NCI-H1694 treated with DMSO at 0.1 percent for 48 hours (cell line): ENCODE measurements at regions not wholly inside any gene's neighbourhood (a gene's known extent, or its start where the extent isn't known, plus 50 kb on each side); places are given as distances from the start of the nearest gene placed in this dataset.
"Not testable (repeated sequence)": the region's sequence is repeated elsewhere in the genome, so short reads cannot be mapped to it uniquely, and the experiment has no call there.

Experiments used
- DNase-seq: peaks from one replicate; lab custom pipeline; 2025; lab: John Stamatoyannopoulos, UW

DNA sequence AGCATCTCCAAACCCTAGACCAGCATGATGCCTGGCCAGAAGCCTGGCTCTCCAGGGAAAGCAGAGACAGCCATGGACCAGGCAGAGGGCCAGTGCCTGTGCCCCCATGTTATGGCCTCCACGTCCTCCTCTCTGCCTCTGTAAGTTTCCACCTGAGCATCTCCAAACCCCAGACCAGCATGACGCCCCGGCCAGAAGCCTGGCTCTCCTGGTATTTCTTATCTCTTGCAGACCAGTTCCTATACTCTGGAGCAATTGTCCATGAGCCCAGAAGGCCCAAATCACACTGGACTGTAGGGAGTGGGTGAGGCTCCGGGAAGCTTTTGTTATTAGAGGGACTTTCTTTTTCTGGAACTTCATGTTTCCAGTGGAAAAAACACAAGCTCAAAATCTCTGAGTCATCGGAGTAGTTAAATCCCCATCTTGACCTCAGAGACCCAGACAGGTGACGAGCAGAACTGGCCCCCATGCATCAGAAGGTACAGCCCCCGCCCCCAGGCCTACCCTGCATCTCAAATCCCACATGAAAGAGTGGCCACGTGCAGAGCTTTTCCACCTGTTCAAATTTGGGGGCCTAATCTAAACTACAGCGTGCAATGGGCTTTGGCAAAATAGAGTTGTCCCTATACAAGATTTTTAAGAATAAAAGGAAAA is 110.2 kb upstream of the FOXQ1 start:
- DNase-seq: no peak

DNA sequence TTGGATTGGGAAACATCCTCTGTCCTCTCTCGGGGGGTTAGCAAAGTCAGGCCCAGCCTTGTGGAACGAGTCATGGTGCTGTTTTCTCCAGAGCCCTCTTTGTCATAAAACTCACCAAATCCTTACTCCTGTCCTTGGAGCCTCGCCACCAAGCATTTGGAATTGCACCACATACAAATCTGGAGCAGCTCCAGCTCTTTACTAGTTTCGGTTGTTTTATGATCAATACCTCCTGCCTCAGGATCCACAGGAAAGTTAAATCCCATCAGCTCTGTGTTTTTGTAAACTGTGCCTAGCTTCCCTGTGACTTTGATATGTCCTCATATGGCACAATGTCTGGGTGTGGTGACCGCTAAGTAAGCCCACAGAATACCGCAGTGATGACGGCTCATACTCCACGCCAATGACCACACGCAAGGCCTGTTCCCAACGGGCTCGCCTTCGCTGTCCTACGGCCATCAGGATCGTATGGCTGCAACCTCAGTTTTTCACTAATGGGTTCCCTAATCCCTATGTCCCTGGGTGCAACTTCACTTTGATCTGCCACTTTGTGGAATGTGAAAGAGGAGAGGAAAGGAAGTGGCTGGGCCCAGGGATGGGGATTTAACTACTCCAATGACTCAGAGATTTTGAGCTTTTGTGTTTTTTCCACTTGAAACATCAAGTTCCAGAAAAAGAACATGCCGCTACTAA is 111.3 kb upstream of the FOXQ1 start:
- DNase-seq: no peak

DNA sequence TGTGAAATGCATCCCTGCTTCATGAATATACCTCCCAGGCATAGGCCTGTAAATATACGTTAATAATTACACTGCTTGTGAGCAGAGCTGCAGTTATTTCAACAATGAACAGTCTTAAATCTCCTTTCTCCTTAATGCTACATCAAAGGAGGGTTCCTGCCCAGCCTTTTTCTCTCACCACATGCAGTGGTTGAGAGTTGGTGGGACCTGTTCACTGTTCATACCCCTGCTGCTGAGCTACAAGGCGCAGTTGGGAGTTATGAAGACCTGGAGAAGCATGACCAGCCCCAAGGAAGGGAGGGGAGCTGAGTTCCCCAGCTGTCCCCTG is 111.9 kb upstream of the FOXQ1 start:
- no peak for DNase-seq

DNA sequence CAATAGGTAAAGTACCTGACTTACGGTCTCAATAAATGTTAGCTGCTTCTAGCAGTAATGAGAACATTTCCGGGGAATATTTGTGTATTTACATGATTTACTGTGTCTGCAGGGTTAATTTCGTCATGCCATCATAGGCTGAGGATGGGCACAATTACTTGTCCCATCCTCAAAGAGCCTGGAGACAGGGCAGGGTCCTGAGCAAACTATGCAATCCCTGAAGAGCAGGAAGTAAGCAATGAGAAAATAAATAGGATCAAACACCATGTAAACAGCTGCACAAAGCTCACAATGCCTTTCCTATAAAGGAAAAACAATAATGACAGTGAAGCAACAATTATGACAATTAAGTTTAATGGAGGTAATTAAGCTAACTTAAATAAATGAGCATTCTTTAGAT is 114.6 kb upstream of the FOXQ1 start:
- no peak for DNase-seq

DNA sequence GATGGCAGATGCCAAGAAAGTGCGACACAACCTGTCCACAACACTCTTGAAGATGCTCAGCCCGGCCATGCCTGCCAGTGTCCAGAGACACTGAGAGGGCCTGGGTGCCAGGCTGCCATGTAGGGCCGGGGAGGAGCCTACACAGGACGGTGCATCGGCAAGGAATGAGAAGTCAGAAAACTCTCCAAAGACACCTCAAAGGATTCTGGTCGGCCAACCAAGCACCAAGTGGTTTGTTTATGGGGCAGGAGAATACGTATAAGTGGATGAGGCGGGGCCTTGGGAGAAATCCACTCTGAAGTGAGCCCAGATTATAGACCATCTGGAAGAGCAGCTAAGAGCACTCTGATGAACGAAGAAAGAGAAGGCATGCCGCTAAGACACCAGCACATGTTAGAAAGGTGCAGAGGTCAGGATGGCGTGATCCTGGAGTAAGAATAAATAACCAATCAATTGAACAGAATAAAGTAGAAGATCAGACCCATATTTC is 120.7 kb upstream of the FOXQ1 start:
- DNase-seq: no peak

DNA sequence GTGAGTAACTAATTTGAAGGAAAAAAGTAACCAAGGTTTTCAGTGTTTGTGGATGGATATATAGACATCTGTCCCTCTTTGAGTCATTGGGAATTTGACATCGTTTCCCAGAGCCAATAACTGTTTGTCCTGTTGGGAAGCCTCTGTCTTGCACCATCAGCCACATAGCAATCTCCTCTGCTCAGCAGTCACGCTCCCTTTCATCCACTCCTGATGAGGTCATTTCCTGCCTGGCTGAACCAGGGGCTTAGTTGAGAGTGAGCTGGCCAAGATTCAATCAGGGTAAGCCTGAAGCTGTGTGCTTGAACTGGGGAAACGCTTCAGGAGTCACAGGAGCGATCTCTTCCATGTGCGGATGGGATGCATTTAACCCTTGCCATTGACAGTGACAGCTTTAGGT is 121.5 kb upstream of the FOXQ1 start:
- no peak for DNase-seq

DNA sequence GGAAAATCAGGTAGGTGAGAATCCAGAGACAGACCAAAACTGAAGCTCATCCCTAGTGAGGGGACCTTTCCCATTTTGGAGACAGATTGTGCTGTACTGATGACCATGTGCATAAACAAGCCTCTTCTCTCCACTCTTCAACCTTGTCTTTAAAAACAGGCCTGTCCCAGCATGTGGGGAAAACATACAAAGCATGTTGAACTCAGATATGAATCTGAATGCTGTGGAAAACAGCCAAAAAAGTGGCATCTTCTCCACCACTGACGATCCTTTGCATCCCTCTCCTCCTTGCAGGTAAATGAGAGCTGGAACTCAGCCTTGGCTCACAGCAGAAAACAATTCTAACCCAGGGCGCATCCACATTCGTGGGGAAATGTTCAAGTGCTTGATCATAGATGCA is 123.7 kb upstream of the FOXQ1 start:
- no peak for DNase-seq

DNA sequence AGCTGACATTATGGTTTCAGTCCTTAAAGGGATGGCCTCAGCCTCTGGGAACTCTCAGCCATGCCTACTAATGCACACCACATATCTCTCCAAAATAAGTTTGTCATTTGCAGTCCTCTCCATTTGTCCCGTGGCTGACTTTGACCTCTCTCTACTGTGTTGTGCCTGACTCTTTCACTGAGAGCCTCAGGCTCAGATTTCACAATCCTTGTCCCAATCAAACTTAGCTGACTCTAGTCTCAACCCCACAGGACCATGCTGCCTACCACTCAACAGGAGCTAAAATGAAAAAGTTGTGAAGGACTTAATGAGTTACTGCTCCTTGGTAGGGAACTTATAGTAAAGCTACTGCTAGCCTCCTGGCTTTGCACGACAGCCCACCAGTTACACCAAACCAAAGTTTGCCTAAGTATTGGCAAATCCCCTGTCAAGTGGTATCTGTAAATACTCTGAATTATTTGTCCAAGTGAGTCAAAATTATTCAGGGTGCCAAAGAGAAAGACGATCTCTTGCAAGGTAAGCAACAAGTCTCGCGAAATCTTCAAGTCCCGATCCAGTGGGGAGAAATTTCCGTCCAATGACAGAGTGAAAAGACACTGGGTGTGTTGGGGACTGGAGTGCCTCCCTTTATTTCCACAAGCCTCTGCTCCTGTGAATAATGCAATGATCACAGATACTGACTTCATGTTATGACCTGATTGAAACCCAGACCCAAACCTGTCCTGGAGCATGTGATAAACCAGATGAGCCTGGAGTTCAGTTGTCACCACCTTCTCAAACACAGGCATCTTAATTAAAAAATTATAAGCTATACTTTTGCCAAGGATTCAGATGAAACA is 124.4 kb upstream of the FOXQ1 start:
- DNase-seq: no peak

DNA sequence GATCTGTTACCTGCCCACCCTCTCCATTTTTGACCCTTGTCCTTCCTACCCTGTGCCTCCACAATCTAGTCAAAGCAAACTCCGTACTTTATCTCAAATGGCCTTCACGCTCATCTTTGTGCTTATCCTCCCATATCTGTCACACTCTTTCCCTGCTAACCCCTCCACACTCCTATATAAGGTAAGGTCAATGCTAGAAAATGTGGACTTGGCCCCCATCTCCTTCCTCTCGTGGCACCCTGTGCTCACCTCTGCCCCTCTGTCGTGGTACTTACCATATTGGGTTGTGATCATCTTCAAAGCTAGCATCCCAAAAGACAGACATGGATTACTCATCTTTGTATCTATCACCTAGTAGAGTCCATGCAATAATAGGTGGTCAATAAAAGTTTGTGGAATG is 127.6 kb upstream of the FOXQ1 start:
- DNase-seq: no peak

DNA sequence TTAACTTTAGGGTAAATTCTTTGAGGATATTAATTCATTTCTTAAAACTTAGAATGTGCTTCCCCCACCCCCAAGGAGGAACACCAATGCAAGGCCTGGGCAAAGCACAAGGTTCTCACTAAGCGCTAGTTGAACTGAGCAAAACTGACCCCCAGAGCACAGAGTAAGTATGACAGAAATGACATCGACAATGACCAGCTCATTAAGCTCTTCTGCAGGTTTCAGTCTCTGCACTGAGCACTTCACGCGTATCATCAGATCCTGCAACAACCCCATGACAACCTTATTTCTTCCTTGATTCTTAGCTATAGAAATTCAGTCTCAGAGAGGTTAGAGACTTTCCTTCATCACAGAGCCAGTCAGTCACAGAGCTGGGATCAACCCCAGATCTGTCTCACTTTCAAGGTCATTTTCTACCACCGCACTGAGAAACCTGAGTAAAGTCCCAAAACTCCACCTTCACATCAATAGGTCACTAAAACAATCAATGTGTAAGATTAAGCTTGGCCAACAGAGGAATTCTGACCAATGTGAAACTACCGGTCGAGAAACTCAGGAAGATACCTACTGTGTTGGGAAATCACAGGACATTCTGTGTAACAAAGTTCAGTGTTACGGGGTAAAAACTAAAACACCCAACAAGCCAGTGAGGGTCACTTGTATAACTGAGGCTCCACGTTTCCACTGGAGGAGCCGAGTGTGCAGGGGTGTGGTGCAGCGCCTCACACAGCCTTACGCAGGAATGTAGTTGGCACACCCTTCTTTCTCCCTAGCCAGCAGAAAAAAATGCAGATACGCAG is 129.0 kb upstream of the FOXQ1 start:
- no peak for DNase-seq

DNA sequence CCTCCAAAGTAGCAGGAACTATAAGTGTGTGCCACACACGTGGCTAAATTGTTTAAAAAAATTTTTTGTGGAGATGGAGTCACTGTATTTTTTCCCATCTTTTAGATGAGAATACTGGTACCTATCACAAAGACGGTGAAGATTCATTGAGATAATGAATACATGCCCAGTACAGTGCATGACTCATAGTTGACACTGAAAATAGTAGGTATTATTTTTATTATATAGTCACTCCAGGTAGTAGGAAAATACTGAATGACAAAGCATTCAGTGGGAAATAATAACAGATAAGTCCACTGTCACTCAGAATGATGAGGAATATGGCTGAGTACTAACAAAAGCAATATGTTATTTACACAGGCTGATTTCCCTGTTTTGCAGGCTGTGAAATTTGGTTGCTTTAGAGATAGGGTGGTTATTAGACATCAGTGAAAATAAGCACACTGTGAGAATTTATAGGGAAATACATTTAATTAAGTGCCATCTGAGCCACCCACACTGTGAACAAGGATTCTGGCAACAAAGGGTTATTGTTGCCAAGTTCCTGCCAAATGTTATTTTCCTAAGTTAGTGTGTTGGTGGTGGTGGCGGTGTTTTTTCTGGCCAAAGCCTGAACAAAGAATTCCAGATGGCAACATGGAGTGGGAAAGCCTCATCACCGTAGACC is 129.8 kb upstream of the FOXQ1 start:
- no peak for DNase-seq

DNA sequence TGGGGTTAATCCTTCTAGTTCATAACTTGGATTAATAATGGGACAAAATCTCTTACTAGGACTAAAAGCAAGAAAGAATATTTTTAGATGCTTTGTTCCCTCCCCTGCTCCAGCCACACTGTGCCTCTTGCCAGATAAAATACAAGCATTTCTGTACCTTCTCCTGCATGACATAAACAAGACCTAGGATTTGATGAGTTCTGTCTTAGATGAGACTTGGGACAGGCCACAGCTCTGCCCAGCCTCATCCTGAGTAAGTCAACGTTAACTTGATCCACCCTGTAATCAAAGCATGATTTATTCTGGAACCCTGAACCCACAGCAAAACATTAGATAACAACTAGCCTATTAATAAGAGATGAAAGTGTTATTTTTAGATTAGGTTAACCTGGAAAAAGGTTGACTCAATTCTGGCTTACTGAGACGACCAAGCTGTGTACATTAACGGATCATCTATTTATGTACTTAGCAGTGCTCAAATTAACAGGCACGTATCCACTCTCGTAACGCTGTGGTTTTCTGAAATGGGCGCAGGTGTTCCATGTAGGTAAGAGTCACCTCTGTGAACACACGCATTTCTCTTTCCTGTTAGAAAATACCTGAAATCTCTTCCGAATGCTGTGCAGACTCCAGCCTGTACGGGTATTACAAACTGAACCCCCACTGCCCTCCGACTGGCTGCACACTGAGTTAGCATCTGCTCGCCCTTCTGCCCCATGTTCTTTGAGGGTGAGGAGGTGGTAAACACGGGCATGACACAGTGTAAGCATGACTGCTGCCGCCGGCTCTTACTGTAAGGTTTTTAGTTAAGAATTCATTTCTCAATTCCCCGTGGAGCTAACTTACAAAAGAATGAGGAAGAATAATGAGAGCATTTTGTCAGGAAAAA is 132.1 kb upstream of the FOXQ1 start:
- no peak for DNase-seq

DNA sequence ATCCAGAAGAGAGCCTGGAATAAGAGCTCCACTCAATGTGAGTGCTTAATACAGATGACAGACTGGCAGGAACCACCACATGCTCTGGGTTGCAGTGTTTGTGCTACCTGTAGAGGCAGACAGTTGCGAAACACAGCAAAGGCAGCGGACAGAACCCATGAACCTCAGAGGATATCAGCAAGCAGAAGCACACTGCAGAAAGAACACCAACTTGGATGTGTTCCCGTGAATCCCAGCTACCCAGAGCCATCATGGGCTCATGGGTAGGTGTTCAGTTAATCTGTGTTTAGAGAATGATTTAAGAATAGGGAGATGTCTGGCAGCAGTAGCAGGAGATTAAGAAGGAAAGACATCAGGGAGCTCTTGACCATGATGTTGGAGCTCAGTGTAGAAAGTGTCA is 133.3 kb upstream of the FOXQ1 start:
- no peak for DNase-seq

DNA sequence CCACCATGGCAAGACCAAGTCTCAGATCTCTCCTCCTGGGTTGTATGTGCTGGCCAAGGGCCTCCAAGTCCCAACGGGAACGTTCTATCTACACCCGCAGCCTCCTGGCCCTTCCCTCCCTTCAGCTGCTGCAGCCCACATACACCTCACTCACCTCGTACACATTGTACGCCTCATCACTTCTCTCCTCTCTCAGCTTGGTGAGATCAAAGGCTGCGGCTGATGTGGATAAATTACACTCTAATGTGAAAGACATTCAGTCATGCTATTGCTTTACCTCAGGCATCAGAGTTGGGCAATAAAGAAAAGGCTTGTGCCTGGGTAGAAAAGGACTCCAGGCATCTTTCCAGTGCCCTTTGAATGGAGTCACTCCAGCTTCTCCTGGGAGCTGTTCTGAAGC is 135.3 kb upstream of the FOXQ1 start:
- DNase-seq: no peak

DNA sequence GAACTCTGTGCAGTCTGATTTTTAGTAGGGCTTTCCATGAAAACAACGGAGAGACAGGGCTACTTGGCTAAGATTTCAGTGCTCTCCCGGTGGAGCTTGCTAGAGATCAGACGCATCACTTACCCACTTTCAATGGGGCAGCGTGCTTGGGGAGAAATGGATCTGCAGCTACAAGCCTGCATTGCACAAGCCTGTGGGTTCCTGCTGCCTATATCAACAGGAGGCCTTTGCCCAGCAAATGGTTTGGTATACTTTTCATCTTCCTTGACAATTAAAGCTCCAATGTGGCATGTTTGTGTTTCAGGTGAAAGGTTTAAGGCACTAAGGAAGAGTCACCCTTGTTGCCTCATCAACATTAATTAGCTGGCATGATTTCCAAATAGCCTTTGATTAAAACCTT is 136.0 kb upstream of the FOXQ1 start:
- no peak for DNase-seq

DNA sequence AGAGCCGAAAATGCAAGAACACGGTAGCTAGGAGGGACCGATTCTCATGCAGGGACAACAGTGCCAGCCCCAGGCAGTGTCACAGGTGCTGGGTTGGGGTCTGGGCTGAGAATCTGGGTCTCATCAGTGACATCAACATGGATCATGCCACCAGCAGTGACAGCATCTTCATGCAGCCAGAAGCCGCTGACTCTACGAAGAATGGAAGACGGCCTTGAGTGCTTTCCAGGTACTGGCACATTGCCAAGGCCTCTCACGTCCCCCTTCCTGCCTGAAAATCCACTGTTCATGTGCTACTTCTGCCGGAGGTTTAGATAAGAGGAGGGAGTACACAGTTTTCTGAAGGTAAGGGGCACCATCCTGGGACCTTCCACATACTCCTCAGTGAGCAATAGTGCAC is 141.1 kb upstream of the FOXQ1 start:
- DNase-seq: no peak

DNA sequence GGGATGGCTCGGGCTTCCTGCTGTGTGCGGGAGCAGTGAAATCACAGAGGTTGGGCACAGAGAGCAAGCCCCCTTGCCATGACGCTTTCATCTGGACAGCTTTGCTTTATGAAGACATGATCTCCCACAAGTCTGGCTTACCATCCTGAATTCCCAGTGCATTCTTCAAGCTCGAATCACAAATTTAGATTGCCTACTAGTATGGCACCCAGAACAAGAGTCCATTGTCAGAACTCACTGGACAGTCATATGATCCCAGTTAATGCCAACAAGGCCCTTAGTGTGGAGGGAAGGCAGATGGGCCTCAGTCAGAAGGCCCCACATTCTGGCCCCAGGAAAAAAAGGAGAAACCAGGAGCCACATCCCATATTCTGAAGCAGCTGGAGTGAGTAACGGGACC is 147.3 kb upstream of the FOXQ1 start:
- no peak for DNase-seq

DNA sequence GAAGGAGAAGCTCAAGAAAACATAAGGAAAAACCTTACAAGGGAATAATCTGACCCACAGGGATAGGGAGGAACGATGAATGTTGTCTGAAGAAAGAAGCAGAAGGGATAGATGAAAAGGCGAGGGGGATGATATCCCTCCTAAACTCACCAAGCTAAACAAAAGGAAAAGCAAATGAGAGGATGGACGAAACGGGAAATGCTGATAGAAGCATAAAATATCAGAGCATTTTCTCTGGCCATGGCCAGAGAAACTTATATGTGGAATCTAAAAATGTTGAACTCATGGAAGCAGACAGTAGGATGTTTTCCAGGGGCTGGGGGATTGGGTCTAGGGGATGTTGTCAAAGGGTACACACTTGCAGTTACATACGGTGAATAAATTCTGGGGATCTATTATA is 148.4 kb upstream of the FOXQ1 start:
- no peak for DNase-seq

DNA sequence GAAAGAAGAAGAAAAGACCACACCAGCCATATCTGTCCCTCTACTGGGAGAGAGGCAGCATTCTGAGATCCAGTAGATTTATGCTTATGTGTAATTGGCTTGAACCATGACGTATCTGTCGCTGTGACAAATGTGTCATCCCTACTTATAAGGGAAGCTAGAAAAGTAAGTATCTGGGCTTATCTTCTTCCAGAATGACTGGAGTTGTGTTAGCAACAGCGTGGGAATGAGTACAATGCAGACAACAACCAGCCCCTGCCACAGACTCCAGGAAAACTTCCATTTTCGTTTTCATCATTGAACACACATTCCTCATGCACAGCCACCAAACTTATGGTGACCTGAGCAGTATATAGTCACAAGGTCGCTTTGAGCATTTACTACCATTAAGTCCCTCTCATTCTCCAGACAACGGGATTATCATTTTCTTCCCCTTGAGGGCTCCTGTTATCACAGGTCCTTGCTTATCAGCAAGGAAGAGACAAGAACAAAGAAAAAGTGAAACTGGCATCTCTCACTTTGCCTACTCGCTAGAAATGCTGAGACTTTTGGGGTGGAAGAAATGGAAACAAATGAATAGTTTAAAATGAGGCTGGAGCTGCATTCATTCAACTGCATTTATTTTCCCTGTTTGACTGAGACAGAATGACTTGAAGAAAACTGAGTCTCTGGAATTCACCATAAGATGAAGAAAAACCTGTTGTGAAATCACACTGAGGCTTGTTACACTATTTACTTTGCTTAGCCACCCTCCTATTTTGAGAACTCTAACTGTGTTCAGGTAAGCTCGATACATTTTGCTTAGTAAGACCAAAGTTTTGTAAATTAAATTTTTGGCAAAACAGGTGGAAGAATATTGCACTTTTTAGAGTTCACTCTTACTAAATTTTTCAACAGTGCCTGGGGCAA is 149.3 kb upstream of the FOXQ1 start:
- DNase-seq: no peak

DNA sequence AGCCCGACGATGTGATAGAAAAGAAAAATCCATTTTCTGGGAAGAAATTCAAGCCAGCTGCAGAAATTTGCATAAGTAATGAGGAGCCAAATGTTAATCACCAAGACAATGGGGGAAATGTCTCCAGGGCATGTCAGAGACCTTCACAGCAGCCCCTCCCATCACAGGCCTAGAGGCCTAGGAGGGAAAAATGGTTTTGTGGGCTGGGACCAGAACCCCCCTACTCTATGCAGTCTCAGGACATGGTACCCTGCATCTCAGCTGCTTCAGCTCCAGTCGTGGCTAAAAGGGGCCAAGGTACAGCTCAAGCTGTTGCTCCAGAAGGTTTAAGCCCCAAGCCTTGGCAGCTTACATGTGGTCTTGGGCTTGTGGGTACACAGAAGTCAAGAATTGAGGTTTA is 155.5 kb upstream of the FOXQ1 start:
- not testable (repeated sequence) for DNase-seq
